Right lobe of liver (tissue), 6 donors: ENCODE measurements at regions not wholly inside any gene's neighbourhood (a gene's known extent, or its start where the extent isn't known, plus 50 kb on each side); places are given as distances from the start of the nearest gene placed in this dataset.

Experiments used
- ATAC-seq, 4 donors: fragments of 200-7000 bp; cut with Tn5 transposase; one replicate each; pipeline ENCODE4 v1.9.1; 2020; ENCODE audit warnings: mild to moderate bottlenecking in 4 of 4, moderate library complexity in 4 of 4
- DNase-seq, 3 donors: peaks; one replicate each; pipeline ENCODE4 v3.0.0-alpha.2; 2020
- H3K27ac ChIP-seq, 3 donors: fragments of 200-600 bp; one replicate each; pipeline ENCODE4 v1.8.0; 2022
- H3K27me3 ChIP-seq, 2 donors: fragments of 200-600 bp; one replicate each; pipeline ENCODE4 v1.8.0; 2022
- H3K36me3 ChIP-seq, 4 donors: fragments of 200-600 bp; sonication (generic) in 1 of 4; one replicate each; pipeline versions ENCODE4 v1.5.1 to v1.8.0; 2017 to 2022; ENCODE audit warnings: control low read depth in 1 of 4
- H3K4me1 ChIP-seq, 4 donors: fragments of 200-600 bp; sonication (generic) in 1 of 4; one replicate each; pipeline versions ENCODE4 v1.5.1 to v1.8.0; 2017 to 2022; ENCODE audit warnings: control low read depth in 1 of 4
- H3K4me3 ChIP-seq, 3 donors: fragments of 200-600 bp; one replicate each; pipeline ENCODE4 v1.8.0; 2022
- H3K9me3 ChIP-seq, 4 donors: fragments of 200-600 bp; sonication (generic) in 1 of 4; one replicate each; pipeline versions ENCODE4 v1.5.1 to v1.8.0; 2017 to 2022; ENCODE audit warnings: control low read depth in 1 of 4
- POLR2A ChIP-seq: fragments of 450-650 bp; IDR thresholded peaks from one replicate; pipeline ENCODE4 v1.6.1; 2017; ENCODE audit warnings: antibody characterized with exemption, mild to moderate bottlenecking
- WGBS: methylation state at CpG from one replicate; pipeline ENCODE4 v1.1.6; 2018; ENCODE audit warnings: low coverage, low lambda C conversion rate; ENCODE audit not compliant: insufficient coverage; ENCODE audit errors: missing lambda C conversion rate; 5-methylcytosine and 5-hydroxymethylcytosine counted together
- intact Hi-C, 2 donors: fragments of 100-400 bp; cut with DNase I; formaldehyde crosslinking; loops; one replicate each; pipeline versions ENCODE4 v1.11.2 to v1.14.1; 2022
- TF ChIP-seq, protein P1 (sequence below), 4 donors: fragments of 200-600 bp in 3 of 4; fragments of 450-650 bp in 1 of 4; IDR thresholded peaks; one replicate each; pipeline versions ENCODE4 v1.5.1 to v1.8.0; 2016 to 2022; ENCODE audit warnings: antibody characterized with exemption in 4 of 4, mild to moderate bottlenecking in 2 of 4
- donor health status: DM: no; HTN: yes; CAD: no.
- donor health status: DM: no; HTN: no; CAD: no.
- donor health status: DM: no; HTN: no; CAD: no.
- donor health status: DM: no; HTN: yes; CAD: no.
- donor health status: DM: no; HTN: yes; CAD: no.

GRCh38 chr18:8463791-8464190, 145.4 kb upstream of the RAB12 start:
- no peak overlapping the region for H3K4me3 ChIP-seq
- no peak overlapping the region for H3K27ac ChIP-seq
- ATAC-seq (no peak), DNase-seq (no peak)
- no peak for TF ChIP-seq POLR2A
- TF ChIP-seq, protein P1, sequence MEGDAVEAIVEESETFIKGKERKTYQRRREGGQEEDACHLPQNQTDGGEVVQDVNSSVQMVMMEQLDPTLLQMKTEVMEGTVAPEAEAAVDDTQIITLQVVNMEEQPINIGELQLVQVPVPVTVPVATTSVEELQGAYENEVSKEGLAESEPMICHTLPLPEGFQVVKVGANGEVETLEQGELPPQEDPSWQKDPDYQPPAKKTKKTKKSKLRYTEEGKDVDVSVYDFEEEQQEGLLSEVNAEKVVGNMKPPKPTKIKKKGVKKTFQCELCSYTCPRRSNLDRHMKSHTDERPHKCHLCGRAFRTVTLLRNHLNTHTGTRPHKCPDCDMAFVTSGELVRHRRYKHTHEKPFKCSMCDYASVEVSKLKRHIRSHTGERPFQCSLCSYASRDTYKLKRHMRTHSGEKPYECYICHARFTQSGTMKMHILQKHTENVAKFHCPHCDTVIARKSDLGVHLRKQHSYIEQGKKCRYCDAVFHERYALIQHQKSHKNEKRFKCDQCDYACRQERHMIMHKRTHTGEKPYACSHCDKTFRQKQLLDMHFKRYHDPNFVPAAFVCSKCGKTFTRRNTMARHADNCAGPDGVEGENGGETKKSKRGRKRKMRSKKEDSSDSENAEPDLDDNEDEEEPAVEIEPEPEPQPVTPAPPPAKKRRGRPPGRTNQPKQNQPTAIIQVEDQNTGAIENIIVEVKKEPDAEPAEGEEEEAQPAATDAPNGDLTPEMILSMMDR (IDR thresholded peaks at IDR 0.05), result no peak
- H3K36me3 ChIP-seq, result no peaks in the 10 kb centered on the region
- no peaks in the 10 kb centered on the region for H3K27me3 ChIP-seq
- intact Hi-C loops, result no loop called here
- WGBS, result 53% methylated on average over 3 of the region's 3 CpGs
- no peaks in the 10 kb centered on the region for H3K4me1 ChIP-seq
- H3K9me3 ChIP-seq, result no peaks in the 10 kb centered on the region

GRCh38 chr18:8468191-8468590, 141.0 kb upstream of the RAB12 start:
- WGBS, result 31% methylated on average over 5 of the region's 8 CpGs
- no peak overlapping the region for H3K27ac ChIP-seq
- no peaks in the 10 kb centered on the region for H3K36me3 ChIP-seq
- H3K27me3 ChIP-seq, result no peaks in the 10 kb centered on the region
- H3K9me3 ChIP-seq, result no peaks in the 10 kb centered on the region
- no peaks in the 10 kb centered on the region for H3K4me1 ChIP-seq
- no peak for ATAC-seq
- TF ChIP-seq, protein P1 (IDR thresholded peaks at IDR 0.05), result no peak
- no peak for TF ChIP-seq POLR2A
- intact Hi-C loops, result no loop called here
- no peak for DNase-seq
- no peak overlapping the region for H3K4me3 ChIP-seq

DNA sequence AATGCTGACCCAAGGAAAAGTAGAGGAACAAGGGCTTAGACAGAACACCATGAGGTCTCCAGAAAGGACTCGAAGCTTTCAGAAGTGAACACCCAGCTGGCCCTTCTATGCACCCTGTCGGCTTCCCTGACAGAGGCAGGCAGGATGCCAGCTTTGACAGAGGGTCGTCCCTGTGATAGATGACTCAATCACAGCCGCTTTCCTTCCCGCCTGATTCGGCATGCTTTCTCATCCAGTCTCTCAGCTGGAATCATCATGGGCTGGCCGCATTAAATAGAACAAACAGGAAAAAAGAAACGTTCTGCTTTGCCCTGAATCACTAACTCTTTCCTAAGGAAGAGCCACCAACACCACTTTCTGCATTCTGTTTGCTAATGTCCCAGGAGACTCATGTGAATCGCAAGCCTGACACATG, 140.3 kb upstream of the RAB12 start:
- H3K4me1 ChIP-seq, result no peaks in the 10 kb centered on the region
- no peak overlapping the region for H3K27ac ChIP-seq
- DNase-seq (peak in 1 of 3 donors; percentile 37), ATAC-seq (peak; percentile 40 to 71 (median 54))
- 44% methylated on average over 4 of the region's 9 CpGs for WGBS
- H3K36me3 ChIP-seq, result no peaks in the 10 kb centered on the region
- intact Hi-C loops, result no loop called here
- no peaks in the 10 kb centered on the region for H3K27me3 ChIP-seq
- no peaks in the 10 kb centered on the region for H3K9me3 ChIP-seq
- TF ChIP-seq, protein P1 (IDR thresholded peaks at IDR 0.05), result no peak
- no peak for TF ChIP-seq POLR2A
- H3K4me3 ChIP-seq, result no peak overlapping the region

DNA sequence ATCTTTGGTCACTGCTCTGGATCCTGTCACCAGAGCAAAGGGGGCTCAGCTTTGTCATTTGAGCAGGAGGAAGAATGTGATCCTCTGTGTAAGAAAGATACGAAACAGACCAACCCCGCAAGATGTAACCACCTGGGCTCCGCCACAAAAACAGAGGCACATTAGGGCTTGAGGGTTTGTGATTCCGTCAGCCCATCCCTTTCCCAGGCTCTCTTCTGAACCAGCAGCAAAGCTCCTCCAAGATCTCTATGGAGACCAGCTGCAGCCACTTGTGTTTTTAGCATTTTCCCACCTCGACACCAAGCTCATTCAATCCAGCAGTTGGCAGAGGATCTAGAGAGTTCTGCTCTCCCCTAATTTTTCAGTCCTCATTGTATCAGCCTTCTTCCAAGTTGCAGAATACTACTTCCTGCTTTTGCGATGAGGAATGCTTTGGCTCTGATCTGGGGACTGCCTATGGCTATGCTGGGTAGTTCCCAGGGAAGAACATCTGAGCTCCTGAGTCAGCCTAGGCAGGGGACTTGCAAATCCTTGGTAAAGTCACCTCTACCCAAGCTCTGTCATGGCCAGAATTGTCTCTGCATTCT, 139.6 kb upstream of the RAB12 start:
- Histone ChIP-seq H3K27ac (no peak overlapping the region), H3K27me3 (no peaks in the 10 kb centered on the region), H3K9me3 (no peaks in the 10 kb centered on the region), H3K4me1 (no peaks in the 10 kb centered on the region), H3K4me3 (no peak overlapping the region), H3K36me3 (no peaks in the 10 kb centered on the region)
- WGBS, result 71% methylated on average over 4 of the region's 6 CpGs
- peak in 3 of 4 donors; percentile 19 to 46 (median 22) for ATAC-seq
- no peak for DNase-seq
- intact Hi-C loops, result no loop called here
- TF ChIP-seq, protein P1 (IDR thresholded peaks at IDR 0.05), result no peak
- no peak for TF ChIP-seq POLR2A

DNA sequence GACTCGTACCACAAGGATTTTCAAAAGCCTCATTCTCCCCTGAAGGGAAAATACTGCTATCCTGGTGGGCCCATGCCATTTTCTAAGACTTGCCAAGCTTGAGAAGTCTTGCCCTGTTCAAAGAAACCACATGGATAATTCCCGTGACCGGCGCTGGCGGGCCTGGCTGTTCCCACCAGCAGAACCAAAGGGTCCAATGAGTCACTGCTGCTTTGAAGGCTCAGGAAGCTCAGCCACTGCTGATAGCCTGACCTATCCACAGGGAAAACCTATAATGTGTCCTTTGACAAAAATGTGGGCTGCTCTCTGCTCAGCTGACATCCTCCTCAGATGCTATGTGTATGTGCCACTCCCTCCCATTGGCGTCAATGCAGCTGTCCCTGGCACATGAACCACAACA, 137.9 kb upstream of the RAB12 start:
- no peaks in the 10 kb centered on the region for H3K36me3 ChIP-seq
- TF ChIP-seq, protein P1 (IDR thresholded peaks at IDR 0.05), result no peak
- TF ChIP-seq POLR2A, result no peak
- DNase-seq (no peak), ATAC-seq (no peak)
- 86% methylated on average over 1 of the region's 6 CpGs for WGBS
- intact Hi-C loops, result no loop called here
- no peaks in the 10 kb centered on the region for H3K4me1 ChIP-seq
- H3K9me3 ChIP-seq, result no peaks in the 10 kb centered on the region
- no peak overlapping the region for H3K4me3 ChIP-seq
- no peak overlapping the region for H3K27ac ChIP-seq
- no peaks in the 10 kb centered on the region for H3K27me3 ChIP-seq
